ENCODE measurements at regions not wholly inside any gene's neighbourhood (a gene's known extent, or its start where the extent isn't known, plus 50 kb on each side); places are given as distances from the start of the nearest gene placed in this dataset.
A peak's percentile ranks its signal among the peaks of the same experiment; 100 is the strongest.

DNA sequence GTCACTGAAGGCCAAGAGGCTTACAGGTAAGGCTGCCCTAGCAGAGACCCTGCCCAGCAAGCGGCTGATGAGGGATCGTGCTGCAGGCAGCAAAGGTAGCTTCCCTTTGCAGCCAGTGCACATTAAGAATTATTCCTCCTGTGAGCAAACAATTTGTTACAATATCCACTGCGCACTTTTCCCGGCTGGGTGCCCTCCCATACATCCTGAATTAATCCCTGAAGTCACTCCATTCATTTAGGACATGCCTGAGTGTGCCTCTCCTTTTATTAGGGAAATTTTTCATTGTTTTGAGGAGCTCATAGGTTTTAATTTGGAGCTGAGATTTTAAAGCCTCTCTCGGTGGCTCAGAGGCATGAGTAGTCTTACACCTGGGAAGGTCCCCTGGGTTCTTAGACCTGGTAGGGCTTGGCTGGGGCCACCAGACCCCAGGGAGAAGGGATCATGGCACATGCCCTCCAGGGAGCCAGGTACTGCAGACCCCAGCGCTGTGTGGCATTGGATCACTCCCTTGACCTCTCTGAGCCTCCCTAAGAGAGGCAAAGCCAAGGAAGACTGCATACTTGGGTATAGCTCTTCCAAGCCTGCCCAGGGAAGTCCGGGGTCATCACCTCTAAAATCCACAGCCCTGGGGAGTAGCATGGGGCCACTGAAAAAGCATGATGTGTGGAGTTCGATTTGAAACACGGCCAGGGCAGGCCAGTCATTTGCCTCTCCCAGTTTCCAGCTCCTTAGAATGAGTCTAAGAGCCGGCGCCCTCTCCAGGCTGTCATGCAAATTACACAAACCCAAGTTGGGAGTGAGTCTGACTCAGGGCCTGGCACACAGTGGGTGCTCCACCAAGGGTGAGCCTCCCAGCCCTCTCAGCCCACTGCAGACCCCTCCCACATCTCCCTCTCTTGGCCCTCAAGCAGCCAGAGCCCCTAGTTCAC is 151.9 kb upstream of the LINGO1 start:
- POLR2A ChIA-PET, result interaction anchor here (0.6 kb wide), 1 partner anchor 64 kb away, joined by 3 read pairs; no protein-coding TSS in a partner anchor
- TF ChIP-seq, protein P1, sequence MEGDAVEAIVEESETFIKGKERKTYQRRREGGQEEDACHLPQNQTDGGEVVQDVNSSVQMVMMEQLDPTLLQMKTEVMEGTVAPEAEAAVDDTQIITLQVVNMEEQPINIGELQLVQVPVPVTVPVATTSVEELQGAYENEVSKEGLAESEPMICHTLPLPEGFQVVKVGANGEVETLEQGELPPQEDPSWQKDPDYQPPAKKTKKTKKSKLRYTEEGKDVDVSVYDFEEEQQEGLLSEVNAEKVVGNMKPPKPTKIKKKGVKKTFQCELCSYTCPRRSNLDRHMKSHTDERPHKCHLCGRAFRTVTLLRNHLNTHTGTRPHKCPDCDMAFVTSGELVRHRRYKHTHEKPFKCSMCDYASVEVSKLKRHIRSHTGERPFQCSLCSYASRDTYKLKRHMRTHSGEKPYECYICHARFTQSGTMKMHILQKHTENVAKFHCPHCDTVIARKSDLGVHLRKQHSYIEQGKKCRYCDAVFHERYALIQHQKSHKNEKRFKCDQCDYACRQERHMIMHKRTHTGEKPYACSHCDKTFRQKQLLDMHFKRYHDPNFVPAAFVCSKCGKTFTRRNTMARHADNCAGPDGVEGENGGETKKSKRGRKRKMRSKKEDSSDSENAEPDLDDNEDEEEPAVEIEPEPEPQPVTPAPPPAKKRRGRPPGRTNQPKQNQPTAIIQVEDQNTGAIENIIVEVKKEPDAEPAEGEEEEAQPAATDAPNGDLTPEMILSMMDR (IDR thresholded peaks at IDR 0.05), result peak; percentile 85; the same call in 1 of the 2 replicates
- no peak for TF ChIP-seq TCF7L2 (IDR thresholded peaks at IDR 0.05; ENCODE audit: low read depth, low read length)
- TF ChIP-seq, protein P2, sequence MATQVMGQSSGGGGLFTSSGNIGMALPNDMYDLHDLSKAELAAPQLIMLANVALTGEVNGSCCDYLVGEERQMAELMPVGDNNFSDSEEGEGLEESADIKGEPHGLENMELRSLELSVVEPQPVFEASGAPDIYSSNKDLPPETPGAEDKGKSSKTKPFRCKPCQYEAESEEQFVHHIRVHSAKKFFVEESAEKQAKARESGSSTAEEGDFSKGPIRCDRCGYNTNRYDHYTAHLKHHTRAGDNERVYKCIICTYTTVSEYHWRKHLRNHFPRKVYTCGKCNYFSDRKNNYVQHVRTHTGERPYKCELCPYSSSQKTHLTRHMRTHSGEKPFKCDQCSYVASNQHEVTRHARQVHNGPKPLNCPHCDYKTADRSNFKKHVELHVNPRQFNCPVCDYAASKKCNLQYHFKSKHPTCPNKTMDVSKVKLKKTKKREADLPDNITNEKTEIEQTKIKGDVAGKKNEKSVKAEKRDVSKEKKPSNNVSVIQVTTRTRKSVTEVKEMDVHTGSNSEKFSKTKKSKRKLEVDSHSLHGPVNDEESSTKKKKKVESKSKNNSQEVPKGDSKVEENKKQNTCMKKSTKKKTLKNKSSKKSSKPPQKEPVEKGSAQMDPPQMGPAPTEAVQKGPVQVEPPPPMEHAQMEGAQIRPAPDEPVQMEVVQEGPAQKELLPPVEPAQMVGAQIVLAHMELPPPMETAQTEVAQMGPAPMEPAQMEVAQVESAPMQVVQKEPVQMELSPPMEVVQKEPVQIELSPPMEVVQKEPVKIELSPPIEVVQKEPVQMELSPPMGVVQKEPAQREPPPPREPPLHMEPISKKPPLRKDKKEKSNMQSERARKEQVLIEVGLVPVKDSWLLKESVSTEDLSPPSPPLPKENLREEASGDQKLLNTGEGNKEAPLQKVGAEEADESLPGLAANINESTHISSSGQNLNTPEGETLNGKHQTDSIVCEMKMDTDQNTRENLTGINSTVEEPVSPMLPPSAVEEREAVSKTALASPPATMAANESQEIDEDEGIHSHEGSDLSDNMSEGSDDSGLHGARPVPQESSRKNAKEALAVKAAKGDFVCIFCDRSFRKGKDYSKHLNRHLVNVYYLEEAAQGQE (IDR thresholded peaks at IDR 0.05; ENCODE audit: insufficient read depth in 1 of 2, low read depth in 2 of 2, low read length in 1 of 2), result no peak
- no peak for TF ChIP-seq POLR2AphosphoS5 (IDR thresholded peaks at IDR 0.05; ENCODE audit: low read depth, low read length)
- BruUV-seq (replicated peaks), result no TSS peak
- DNase-seq (ENCODE audit: low read depth, low spot score) (peak; percentile 7), ATAC-seq (peak; percentile 82)
- Histone ChIP-seq H3K4me1 (ENCODE audit: control insufficient read depth, insufficient read depth, low read length) (no peaks in the 10 kb centered on the region), H3K9me3 (ENCODE audit: control insufficient read depth, insufficient read depth, low read depth, low read length) (no peaks in the 10 kb centered on the region), H3K27ac (ENCODE audit: low read length) (no peak overlapping the region), H3K27me3 (ENCODE audit: control insufficient read depth, insufficient read depth, low read length) (no peaks in the 10 kb centered on the region), H3K4me3 (ENCODE audit: low read depth in 2 of 2, low read length in 2 of 2) (no peak overlapping the region), H3K36me3 (ENCODE audit: control insufficient read depth, insufficient read depth, low read length) (no peaks in the 10 kb centered on the region)
- intact Hi-C loops (cut with micrococcal nuclease; ENCODE audit: unreplicated experiment) (no loop called here), in situ Hi-C loops (cut with HindIII; ENCODE audit: low pct_unique_long_range_greater_than_20kb, low sequenced_read_pairs) (no loop called here)
- CTCF ChIA-PET, result interaction anchor here (0.6 to 1.1 kb wide), 6 partner anchors 36 to 153 kb away, joined by 3 to 4 read pairs (median 4); no protein-coding TSS in a partner anchor

DNA sequence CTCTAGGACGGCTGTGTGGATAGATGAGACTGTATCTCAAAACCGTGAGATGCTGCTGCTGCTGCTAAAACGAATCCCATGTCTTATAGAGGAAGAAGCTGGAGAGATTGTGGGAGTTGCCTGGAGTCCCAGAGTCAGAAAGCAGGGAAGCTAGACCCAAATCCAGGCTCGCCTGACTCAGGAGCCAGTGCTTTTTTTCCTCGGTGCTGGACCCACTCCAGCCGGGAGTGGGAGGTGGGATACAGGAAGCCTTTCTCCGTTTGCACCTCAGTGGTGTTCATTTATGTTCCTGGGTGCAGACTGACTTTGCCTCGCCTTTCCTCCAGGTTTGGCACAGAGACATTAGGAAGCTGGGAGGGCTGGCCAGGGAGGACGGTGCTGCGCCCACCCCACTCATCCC is 150.9 kb upstream of the LINGO1 start:
- no peaks in the 10 kb centered on the region for H3K27me3 ChIP-seq (ENCODE audit: control insufficient read depth, insufficient read depth, low read length)
- ChIA-PET POLR2A (interaction anchor here (0.6 kb wide), 1 partner anchor 63 kb away, joined by 3 read pairs; no protein-coding TSS in a partner anchor), CTCF (interaction anchor here (0.5 to 0.7 kb wide), 2 partner anchors 31 to 690 kb away, joined by 3 to 5 read pairs; no protein-coding TSS in a partner anchor)
- no peak for ATAC-seq
- intact Hi-C loops (cut with micrococcal nuclease; ENCODE audit: unreplicated experiment) (no loop called here), in situ Hi-C loops (cut with HindIII; ENCODE audit: low pct_unique_long_range_greater_than_20kb, low sequenced_read_pairs) (no loop called here)
- BruUV-seq (replicated peaks), result no TSS peak
- H3K4me3 ChIP-seq (ENCODE audit: low read depth in 2 of 2, low read length in 2 of 2), result no peak overlapping the region
- no peak for DNase-seq (ENCODE audit: low read depth, low spot score)
- H3K4me1 ChIP-seq (ENCODE audit: control insufficient read depth, insufficient read depth, low read length), result no peaks in the 10 kb centered on the region
- H3K9me3 ChIP-seq (ENCODE audit: control insufficient read depth, insufficient read depth, low read depth, low read length), result no peaks in the 10 kb centered on the region
- H3K27ac ChIP-seq (ENCODE audit: low read length), result no peak overlapping the region
- no peak for TF ChIP-seq POLR2AphosphoS5 (IDR thresholded peaks at IDR 0.05; ENCODE audit: low read depth, low read length)
- TF ChIP-seq, protein P1 (IDR thresholded peaks at IDR 0.05), result no peak
- TF ChIP-seq TCF7L2 (IDR thresholded peaks at IDR 0.05; ENCODE audit: low read depth, low read length), result no peak
- no peak for TF ChIP-seq SIN3A (IDR thresholded peaks at IDR 0.05; ENCODE audit: borderline replicate concordance, insufficient read depth, low read depth, low read length)
- TF ChIP-seq, protein P2 (IDR thresholded peaks at IDR 0.05; ENCODE audit: insufficient read depth in 1 of 2, low read depth in 2 of 2, low read length in 1 of 2), result no peak
- H3K36me3 ChIP-seq (ENCODE audit: control insufficient read depth, insufficient read depth, low read length), result no peaks in the 10 kb centered on the region

All from Panc1 (cell line).